HL-60 (cell line): ENCODE measurements at regions not wholly inside any gene's neighbourhood (a gene's known extent, or its start where the extent isn't known, plus 50 kb on each side); places are given as distances from the start of the nearest gene placed in this dataset.

Source experiments
- DNase-seq, 2 experiments: peaks; one replicate each; pipeline ENCODE4 v3.0.0-alpha.2; 2010 to 2020; ENCODE audit warnings: low read depth in 1 of 2, low spot score in 1 of 2
- H3K27ac ChIP-seq: fragments of 250-450 bp; sonication (Bioruptor Pico); replicated peaks from 2 replicates; pipeline ENCODE4 v1.5.1; 2020; ENCODE audit warnings: mild to moderate bottlenecking, moderate library complexity
- H3K27me3 ChIP-seq: fragments of 250-450 bp; sonication (Bioruptor Pico); 2 replicates; pipeline ENCODE4 v1.5.1; 2021; ENCODE audit warnings: mild to moderate bottlenecking, moderate library complexity; ENCODE audit not compliant: insufficient read depth, poor library complexity, severe bottlenecking
- H3K4me3 ChIP-seq: replicated peaks from 2 replicates; pipeline ENCODE4 v1.5.1; 2011; ENCODE audit warnings: mild to moderate bottlenecking, control low read depth, low read length; ENCODE audit not compliant: insufficient read depth
- CTCF ChIP-seq: IDR thresholded peaks from one replicate; pipeline ENCODE4 v1.5.1; 2011; ENCODE audit warnings: low read length, control low read depth, inconsistent platforms; ENCODE audit not compliant: insufficient read depth
- GABPA ChIP-seq: IDR thresholded peaks from 2 replicates; pipeline ENCODE4 v1.6.1; 2012; ENCODE audit warnings: low read depth
- POLR2AphosphoS5 ChIP-seq: IDR thresholded peaks from 2 replicates; pipeline ENCODE4 v1.6.1; 2012; ENCODE audit warnings: low read depth
- REST ChIP-seq: IDR thresholded peaks from 2 replicates; pipeline ENCODE4 v1.6.1; 2012; ENCODE audit warnings: low read depth; ENCODE audit not compliant: insufficient replicate concordance
- SPI1 ChIP-seq: IDR thresholded peaks from 2 replicates; pipeline ENCODE4 v1.6.1; 2012; ENCODE audit warnings: low read depth, mild to moderate bottlenecking, borderline replicate concordance

GRCh38 chr9:19965336-19965735, 176.5 kb upstream of the SLC24A2 start:
- H3K27me3 ChIP-seq = no peaks in the 10 kb centered on the region
- no peak for DNase-seq
- H3K4me3 ChIP-seq = no peak overlapping the region
- no peak overlapping the region for H3K27ac ChIP-seq
- no peak for TF ChIP-seq POLR2AphosphoS5
- no peak for TF ChIP-seq REST

GRCh38 chr9:19947996-19948395, 159.2 kb upstream of the SLC24A2 start:
- H3K27me3 ChIP-seq = no peaks in the 10 kb centered on the region
- no peak overlapping the region for H3K4me3 ChIP-seq
- no peak for TF ChIP-seq SPI1
- no peak for TF ChIP-seq REST
- no peak for TF ChIP-seq GABPA
- no peak for TF ChIP-seq POLR2AphosphoS5
- no peak for TF ChIP-seq CTCF
- no peak for DNase-seq
- H3K27ac ChIP-seq = no peak overlapping the region

- no peak overlapping the region for H3K4me3 ChIP-seq
- TF ChIP-seq GABPA (no peak), SPI1 (peak; percentile 37)
- no peak overlapping the region for H3K27ac ChIP-seq
- no peak for DNase-seq
- H3K27me3 ChIP-seq = no peaks in the 10 kb centered on the region
These were observed 157.7 kb upstream of the SLC24A2 start for GRCh38 chr9:19946441-19947109.

- TF ChIP-seq CTCF = no peak
- TF ChIP-seq GABPA = no peak
- no peak for TF ChIP-seq POLR2AphosphoS5
- no peak for TF ChIP-seq REST
- no peak for TF ChIP-seq SPI1
- Histone ChIP-seq H3K27me3 (no peaks in the 10 kb centered on the region), H3K27ac (no peak overlapping the region), H3K4me3 (no peak overlapping the region)
- DNase-seq = no peak
These were observed 153.0 kb upstream of the SLC24A2 start for GRCh38 chr9:19941874-19942273.
